DND-41 (cell line): ENCODE measurements at regions not wholly inside any gene's neighbourhood (a gene's known extent, or its start where the extent isn't known, plus 50 kb on each side); places are given as distances from the start of the nearest gene placed in this dataset.

Experiments used
- CTCF ChIP-seq: IDR thresholded peaks from 2 replicates; pipeline ENCODE4 v1.5.1; 2012; ENCODE audit warnings: borderline replicate concordance, low read length, moderate library complexity, mild to moderate bottlenecking; ENCODE audit not compliant: poor library complexity, severe bottlenecking; ENCODE audit errors: extremely low read depth
- EZH2 ChIP-seq: IDR thresholded peaks from 3 replicates; pipeline ENCODE4 v1.6.1; 2012; ENCODE audit warnings: borderline replicate concordance, low read depth, mild to moderate bottlenecking, moderate library complexity, low read length, inconsistent platforms; ENCODE audit not compliant: severe bottlenecking

GRCh38 chr2:187871506-187871905, 317.3 kb upstream of the TFPI start:
- TF ChIP-seq CTCF (no peak), EZH2 (no peak)
